H7 (cell line): ENCODE measurements at regions not wholly inside any gene's neighbourhood (a gene's known extent, or its start where the extent isn't known, plus 50 kb on each side); places are given as distances from the start of the nearest gene placed in this dataset.

Experiments
- DNase-seq: peaks from one replicate; pipeline ENCODE4 v3.0.0; 2012
- H3K27me3 ChIP-seq: 2 replicates; pipeline ENCODE4 v1.6.0; 2011; ENCODE audit warnings: mild to moderate bottlenecking, low read length; ENCODE audit not compliant: control insufficient read depth, insufficient read depth
- H3K36me3 ChIP-seq: replicated peaks from 2 replicates; pipeline ENCODE4 v1.5.1; 2011; ENCODE audit warnings: low read length; ENCODE audit not compliant: control insufficient read depth, insufficient read depth
- H3K4me3 ChIP-seq: 2 replicates; pipeline ENCODE4 v1.5.1; 2011; ENCODE audit warnings: low read depth, mild to moderate bottlenecking, control low read depth, low read length, moderate library complexity; ENCODE audit not compliant: insufficient read depth

- Histone ChIP-seq H3K36me3 (no peaks in the 10 kb centered on the region), H3K27me3 (peaks cover 9% of the 10 kb centered on the region; the same call in 1 of the 2 replicates), H3K4me3 (no peak overlapping the region)
- DNase-seq: no peak
Observed at GRCh38 chrX:40177942-40178715, 80.4 kb upstream of the BCOR start.

GRCh38 chrX:40177489-40177888, 79.7 kb upstream of the BCOR start:
- Histone ChIP-seq H3K4me3 (no peak overlapping the region), H3K27me3 (peaks cover 16% of the 10 kb centered on the region; the same call in 1 of the 2 replicates), H3K36me3 (no peaks in the 10 kb centered on the region)
- DNase-seq: no peak

GRCh38 chrX:40177117-40177430, 79.3 kb upstream of the BCOR start:
- Histone ChIP-seq H3K4me3 (peak overlapping the region; percentile 66), H3K27me3 (peaks cover 20% of the 10 kb centered on the region; the same call in 1 of the 2 replicates), H3K36me3 (no peaks in the 10 kb centered on the region)
- DNase-seq: no peak

GRCh38 chrX:40176351-40177116, 78.8 kb upstream of the BCOR start:
- Histone ChIP-seq H3K27me3 (peaks cover 25% of the 10 kb centered on the region; the same call in 1 of the 2 replicates), H3K4me3 (peak overlapping the region; percentile 66), H3K36me3 (no peaks in the 10 kb centered on the region)
- peak; percentile 92 for DNase-seq

- peak; percentile 88 for DNase-seq
- Histone ChIP-seq H3K36me3 (no peaks in the 10 kb centered on the region), H3K27me3 (peaks cover 31% of the 10 kb centered on the region; the same call in 1 of the 2 replicates), H3K4me3 (peak overlapping the region; percentile 66)
Observed at GRCh38 chrX:40175511-40176350, 78.0 kb upstream of the BCOR start.

GRCh38 chrX:40174854-40175510, 77.2 kb upstream of the BCOR start:
- peak; percentile 91 for DNase-seq
- Histone ChIP-seq H3K4me3 (peak overlapping the region; percentile 66), H3K36me3 (no peaks in the 10 kb centered on the region), H3K27me3 (peaks cover 34% of the 10 kb centered on the region; the same call in 1 of the 2 replicates)

- peak; percentile 81 for DNase-seq
- no peaks in the 10 kb centered on the region for H3K36me3 ChIP-seq
- peak overlapping the region; percentile 66 for H3K4me3 ChIP-seq
- peaks cover 34% of the 10 kb centered on the region; the same call in 1 of the 2 replicates for H3K27me3 ChIP-seq
Observed at GRCh38 chrX:40174001-40174853, 76.5 kb upstream of the BCOR start.

GRCh38 chrX:40173143-40174000, 75.6 kb upstream of the BCOR start:
- Histone ChIP-seq H3K27me3 (peaks cover 34% of the 10 kb centered on the region; the same call in 1 of the 2 replicates), H3K4me3 (peak overlapping the region; percentile 66), H3K36me3 (no peaks in the 10 kb centered on the region)
- DNase-seq: no peak

GRCh38 chrX:40172401-40173142, 74.8 kb upstream of the BCOR start:
- H3K4me3 ChIP-seq: peak overlapping the region; percentile 66
- peaks cover 34% of the 10 kb centered on the region; the same call in 1 of the 2 replicates for H3K27me3 ChIP-seq
- no peaks in the 10 kb centered on the region for H3K36me3 ChIP-seq
- DNase-seq: peak; percentile 76

GRCh38 chrX:40171513-40172400, 74.0 kb upstream of the BCOR start:
- no peaks in the 10 kb centered on the region for H3K36me3 ChIP-seq
- H3K27me3 ChIP-seq: peaks cover 40% of the 10 kb centered on the region; the same call in 1 of the 2 replicates
- DNase-seq: peak; percentile 80
- H3K4me3 ChIP-seq: peak overlapping the region; percentile 66

- peak overlapping the region; percentile 66 for H3K4me3 ChIP-seq
- H3K27me3 ChIP-seq: peaks cover 47% of the 10 kb centered on the region; the same call in 1 of the 2 replicates
- no peaks in the 10 kb centered on the region for H3K36me3 ChIP-seq
- DNase-seq: peak; percentile 64
Observed at GRCh38 chrX:40170830-40171512, 73.2 kb upstream of the BCOR start.
